Gastroesophageal sphincter (tissue), 4 donors: ENCODE measurements at regions not wholly inside any gene's neighbourhood (a gene's known extent, or its start where the extent isn't known, plus 50 kb on each side); places are given as distances from the start of the nearest gene placed in this dataset.

Source experiments
- ATAC-seq: fragments of 150-250 bp; one replicate; pipeline ENCODE4 v1.9.1; 2016; ENCODE audit warnings: mild to moderate bottlenecking, moderate library complexity
- H3K27ac ChIP-seq, 4 donors: fragments of 200-600 bp; sonication (generic) in 3 of 4; 1 replicate in 3 of 4; 2 replicates in 1 of 4; pipeline ENCODE4 v1.5.1; 2016 to 2019
- H3K27me3 ChIP-seq: fragments of 200-600 bp; sonication (generic); one replicate; pipeline ENCODE4 v1.5.1; 2019
- H3K36me3 ChIP-seq, 2 donors: fragments of 200-600 bp; sonication (generic); one replicate each; pipeline ENCODE4 v1.5.1; 2019; ENCODE audit warnings: control low read depth in 1 of 2
- H3K4me1 ChIP-seq, 3 donors: fragments of 200-600 bp; sonication (generic); 1 replicate in 2 of 3; 2 replicates in 1 of 3; pipeline ENCODE4 v1.5.1; 2016 to 2019; ENCODE audit warnings: control low read depth in 2 of 3
- H3K4me3 ChIP-seq, 2 donors: fragments of 200-600 bp; sonication (generic); one replicate each; pipeline ENCODE4 v1.5.1; 2019; ENCODE audit warnings: mild to moderate bottlenecking in 1 of 2, moderate library complexity in 1 of 2
- H3K9me3 ChIP-seq, 3 donors: fragments of 200-600 bp; sonication (generic); one replicate each; pipeline ENCODE4 v1.5.1; 2017 to 2019; ENCODE audit warnings: control low read depth in 2 of 3
- CTCF ChIP-seq, 4 experiments: fragments of 200-600 bp in 2 of 4; fragments of 450-650 bp in 2 of 4; sonication (generic) in 1 of 4; IDR thresholded peaks; one replicate each; pipeline ENCODE4 v1.5.1; 2017 to 2019; ENCODE audit warnings: antibody characterized with exemption in 4 of 4, mild to moderate bottlenecking in 2 of 4, moderate library complexity in 2 of 4
- EP300 ChIP-seq: sonication (generic); formaldehyde crosslinking; IDR thresholded peaks from one replicate; pipeline ENCODE4 v1.6.1; 2017; ENCODE audit warnings: antibody characterized with exemption, mild to moderate bottlenecking
- POLR2A ChIP-seq, 2 donors: fragments of 450-650 bp; IDR thresholded peaks; one replicate each; pipeline ENCODE4 v1.6.1; 2017; ENCODE audit warnings: antibody characterized with exemption in 2 of 2, mild to moderate bottlenecking in 2 of 2, moderate library complexity in 1 of 2
- POLR2AphosphoS5 ChIP-seq: sonication (generic); formaldehyde crosslinking; IDR thresholded peaks from one replicate; pipeline ENCODE4 v1.6.1; 2017; ENCODE audit warnings: antibody characterized with exemption
- WGBS, 2 donors: methylation state at CpG; one replicate each; pipeline ENCODE4 v1.1.5; 2018; ENCODE audit warnings: low coverage in 1 of 2; 5-methylcytosine and 5-hydroxymethylcytosine counted together
- small RNA-seq, 4 donors: library from RNA; depleted of rRNA; stranded (forward); fragments of <200 nt; gene quantifications; one replicate each; pipeline ENCODE3, GENCODE V24; 2016

GRCh38 chr1:218226005-218226404, 59.1 kb upstream of the RRP15 start:
- H3K4me1 ChIP-seq, result no peaks in the 10 kb centered on the region
- H3K9me3 ChIP-seq, result no peaks in the 10 kb centered on the region
- H3K36me3 ChIP-seq, result no peaks in the 10 kb centered on the region
- H3K4me3 ChIP-seq, result no peak overlapping the region
- TF ChIP-seq EP300 (no peak), CTCF (IDR thresholded peaks at IDR 0.05) (no peak), POLR2A (IDR thresholded peaks at IDR 0.05) (no peak), POLR2AphosphoS5 (no peak)
- ATAC-seq, result no peak
- no peak overlapping the region for H3K27ac ChIP-seq
- 64 to 67% methylated on average over 5 of the region's 5 CpGs for WGBS, 2 donors
- no peaks in the 10 kb centered on the region for H3K27me3 ChIP-seq

Small RNAs in the stretch of these regions (small RNA-seq; reads per million reads assigned to genes)
- gene RNU1-141P, result 0 reads per million in 4 donors
